ENCODE measurements at regions not wholly inside any gene's neighbourhood (a gene's known extent, or its start where the extent isn't known, plus 50 kb on each side); places are given as distances from the start of the nearest gene placed in this dataset.

- TF ChIP-seq POLR2AphosphoS5 (IDR thresholded peaks at IDR 0.05) (no peak), CTCF (IDR thresholded peaks at IDR 0.05) (no peak), POLR2A (IDR thresholded peaks at IDR 0.05) (no peak), EP300 (IDR thresholded peaks at IDR 0.05) (no peak)
- no peaks in the 10 kb centered on the region for H3K4me1 ChIP-seq
- WGBS, 2 donors = 14 to 60% methylated on average over 3 of the region's 3 CpGs
- no peaks in the 10 kb centered on the region for H3K36me3 ChIP-seq
- no peak overlapping the region for H3K4me3 ChIP-seq
- no peaks in the 10 kb centered on the region for H3K27me3 ChIP-seq
- no peaks in the 10 kb centered on the region for H3K9me3 ChIP-seq
- no peak for DNase-seq
- intact Hi-C loops (cut with DNase I) = no loop called here
- H3K27ac ChIP-seq = no peak overlapping the region
Observed at GRCh38 chr12:28975564-28976340, 173.3 kb upstream of the FAR2 start.

- WGBS, 2 donors = 82 to 87% methylated on average over 4 of the region's 4 CpGs
- no peak overlapping the region for H3K4me3 ChIP-seq
- H3K36me3 ChIP-seq = no peaks in the 10 kb centered on the region
- H3K4me1 ChIP-seq = no peaks in the 10 kb centered on the region
- no peaks in the 10 kb centered on the region for H3K9me3 ChIP-seq
- DNase-seq = no peak
- H3K27ac ChIP-seq = no peak overlapping the region
- H3K27me3 ChIP-seq = no peaks in the 10 kb centered on the region
- intact Hi-C loops (cut with DNase I) = no loop called here
- TF ChIP-seq POLR2A (IDR thresholded peaks at IDR 0.05) (no peak), POLR2AphosphoS5 (IDR thresholded peaks at IDR 0.05) (no peak), CTCF (IDR thresholded peaks at IDR 0.05) (no peak), EP300 (IDR thresholded peaks at IDR 0.05) (no peak)
Observed at GRCh38 chr12:28980436-28980835, 168.6 kb upstream of the FAR2 start.

GRCh38 chr12:28987538-28988324 lies 161.3 kb upstream of the FAR2 start:
- Histone ChIP-seq H3K9me3 (no peaks in the 10 kb centered on the region), H3K36me3 (no peaks in the 10 kb centered on the region), H3K27me3 (no peaks in the 10 kb centered on the region), H3K4me1 (no peaks in the 10 kb centered on the region), H3K27ac (no peak overlapping the region), H3K4me3 (no peak overlapping the region)
- TF ChIP-seq POLR2A (IDR thresholded peaks at IDR 0.05) (no peak), POLR2AphosphoS5 (IDR thresholded peaks at IDR 0.05) (no peak)
- no peak for DNase-seq
- intact Hi-C loops (cut with DNase I) = no loop called here
- WGBS, 2 donors = 65 to 73% methylated on average over 5 of the region's 5 CpGs

- no peaks in the 10 kb centered on the region for H3K27me3 ChIP-seq
- intact Hi-C loops (cut with DNase I) = no loop called here
- DNase-seq = no peak
- H3K27ac ChIP-seq = no peak overlapping the region
- no peaks in the 10 kb centered on the region for H3K4me1 ChIP-seq
- H3K9me3 ChIP-seq = no peaks in the 10 kb centered on the region
- H3K4me3 ChIP-seq = no peak overlapping the region
- H3K36me3 ChIP-seq = no peaks in the 10 kb centered on the region
- TF ChIP-seq POLR2AphosphoS5 (IDR thresholded peaks at IDR 0.05) (no peak), EP300 (IDR thresholded peaks at IDR 0.05) (no peak), CTCF (IDR thresholded peaks at IDR 0.05) (no peak), POLR2A (IDR thresholded peaks at IDR 0.05) (no peak)
- WGBS, 2 donors = 52 to 61% methylated on average over 2 of the region's 2 CpGs
Observed at GRCh38 chr12:28988325-28988704, 160.8 kb upstream of the FAR2 start.

GRCh38 chr12:28991626-28992025 lies 157.5 kb upstream of the FAR2 start:
- no peak for DNase-seq
- 86 to 88% methylated on average over 2 of the region's 2 CpGs for WGBS, 2 donors
- Histone ChIP-seq H3K36me3 (no peaks in the 10 kb centered on the region), H3K4me3 (no peak overlapping the region), H3K9me3 (no peaks in the 10 kb centered on the region), H3K27me3 (no peaks in the 10 kb centered on the region), H3K27ac (no peak overlapping the region), H3K4me1 (no peaks in the 10 kb centered on the region)
- intact Hi-C loops (cut with DNase I) = no loop called here
- TF ChIP-seq CTCF (IDR thresholded peaks at IDR 0.05) = no peak
